ENCODE measurements at regions not wholly inside any gene's neighbourhood (a gene's known extent, or its start where the extent isn't known, plus 50 kb on each side); places are given as distances from the start of the nearest gene placed in this dataset.

- H3K36me3 Mint-ChIP-seq (ENCODE audit: low read depth), result no peaks in the 10 kb centered on the region
- H3K9me3 ChIP-seq (ENCODE audit: control insufficient read depth, low read length, poor library complexity, severe bottlenecking), result no peaks in the 10 kb centered on the region
- no peak overlapping the region for H3K4me3 Mint-ChIP-seq
- DNase-seq, result no peak
- H3K4me1 Mint-ChIP-seq, result peaks cover 2% of the 10 kb centered on the region
- peaks cover 4% of the 10 kb centered on the region for H3K27me3 Mint-ChIP-seq
- no peak for ATAC-seq
- no peak overlapping the region for H3K27ac Mint-ChIP-seq
These were observed 556.3 kb downstream of the LTN1 start for GRCh38 chr21:28436286-28436932.

- no peaks in the 10 kb centered on the region for H3K4me1 Mint-ChIP-seq
- H3K4me3 Mint-ChIP-seq, result no peak overlapping the region
- no peak for DNase-seq
- no peaks in the 10 kb centered on the region for H3K27me3 Mint-ChIP-seq
- no peaks in the 10 kb centered on the region for H3K36me3 Mint-ChIP-seq (ENCODE audit: low read depth)
- no peak overlapping the region for H3K27ac Mint-ChIP-seq
- no peaks in the 10 kb centered on the region for H3K9me3 ChIP-seq (ENCODE audit: control insufficient read depth, low read length, poor library complexity, severe bottlenecking)
- no peak for ATAC-seq
These were observed 561.0 kb downstream of the LTN1 start for GRCh38 chr21:28431527-28432200.

- H3K9me3 ChIP-seq (ENCODE audit: control insufficient read depth, low read length, poor library complexity, severe bottlenecking), result no peaks in the 10 kb centered on the region
- no peaks in the 10 kb centered on the region for H3K4me1 Mint-ChIP-seq
- ATAC-seq (no peak), DNase-seq (no peak)
- H3K27ac Mint-ChIP-seq, result no peak overlapping the region
- H3K4me3 Mint-ChIP-seq, result no peak overlapping the region
- no peaks in the 10 kb centered on the region for H3K36me3 Mint-ChIP-seq (ENCODE audit: low read depth)
- H3K27me3 Mint-ChIP-seq, result no peaks in the 10 kb centered on the region
These were observed 561.7 kb downstream of the LTN1 start for GRCh38 chr21:28431022-28431421.

- no peaks in the 10 kb centered on the region for H3K9me3 ChIP-seq (ENCODE audit: control insufficient read depth, low read length, poor library complexity, severe bottlenecking)
- ATAC-seq, result no peak
- no peaks in the 10 kb centered on the region for H3K4me1 Mint-ChIP-seq
- H3K4me3 Mint-ChIP-seq, result no peak overlapping the region
- no peak overlapping the region for H3K27ac Mint-ChIP-seq
- no peak for DNase-seq
- no peaks in the 10 kb centered on the region for H3K27me3 Mint-ChIP-seq
- no peaks in the 10 kb centered on the region for H3K36me3 Mint-ChIP-seq (ENCODE audit: low read depth)
These were observed 563.5 kb downstream of the LTN1 start for GRCh38 chr21:28429161-28429560.

DNA sequence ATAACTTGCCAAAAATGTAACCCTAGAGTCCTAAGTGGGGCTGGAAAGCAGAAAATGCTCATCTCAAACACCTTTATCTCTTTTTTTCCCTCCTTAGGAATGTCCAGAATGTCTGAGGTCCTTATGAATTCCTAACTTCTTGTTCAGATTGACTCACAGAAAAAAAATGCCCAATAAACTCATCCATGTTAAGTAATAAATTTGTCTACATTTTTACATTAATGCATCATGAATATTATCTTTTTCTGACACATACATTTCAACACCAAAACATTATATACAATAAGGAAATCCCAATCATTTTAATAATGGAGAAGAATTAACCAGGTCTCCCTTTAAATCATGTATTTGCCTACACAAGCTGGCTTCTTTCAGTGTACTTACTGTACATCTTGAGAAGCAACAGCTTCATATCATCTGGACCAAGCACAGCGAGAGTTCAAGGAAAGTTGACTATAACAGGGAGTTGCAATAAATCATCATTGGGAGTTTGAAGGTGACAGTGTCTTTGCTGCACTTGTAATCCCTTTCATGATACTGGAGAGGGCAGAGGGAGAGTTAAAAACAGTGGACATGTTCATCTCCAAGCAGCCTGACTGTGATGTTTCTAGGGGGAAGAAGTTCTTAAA lies 565.2 kb downstream of the LTN1 start:
- H3K36me3 Mint-ChIP-seq (ENCODE audit: low read depth), result peaks cover 3% of the 10 kb centered on the region
- no peaks in the 10 kb centered on the region for H3K4me1 Mint-ChIP-seq
- no peak overlapping the region for H3K4me3 Mint-ChIP-seq
- no peak overlapping the region for H3K27ac Mint-ChIP-seq
- ATAC-seq (no peak), DNase-seq (no peak)
- H3K27me3 Mint-ChIP-seq, result no peaks in the 10 kb centered on the region
- no peaks in the 10 kb centered on the region for H3K9me3 ChIP-seq (ENCODE audit: control insufficient read depth, low read length, poor library complexity, severe bottlenecking)

DNA sequence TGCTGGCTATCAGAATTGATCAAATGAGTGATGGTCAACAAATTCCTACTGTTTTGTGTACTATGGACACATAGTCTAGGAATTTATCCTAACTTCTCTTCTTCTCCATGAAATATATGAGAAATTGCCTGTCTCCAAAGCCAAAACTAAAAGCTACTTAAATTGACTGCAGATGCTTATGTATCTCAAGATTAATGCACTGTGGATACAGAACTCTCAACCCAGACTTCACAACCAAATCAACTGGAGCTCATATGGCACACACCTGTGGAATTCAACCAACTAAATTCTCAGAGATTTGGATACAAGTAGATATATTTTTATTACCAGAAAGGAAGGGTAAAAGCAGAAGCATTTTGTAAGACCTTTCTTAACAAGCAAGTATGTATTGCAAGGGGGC lies 566.1 kb downstream of the LTN1 start:
- Mint-ChIP-seq H3K4me3 (no peak overlapping the region), H3K36me3 (ENCODE audit: low read depth) (peaks cover 3% of the 10 kb centered on the region)
- ATAC-seq, result no peak

DNA sequence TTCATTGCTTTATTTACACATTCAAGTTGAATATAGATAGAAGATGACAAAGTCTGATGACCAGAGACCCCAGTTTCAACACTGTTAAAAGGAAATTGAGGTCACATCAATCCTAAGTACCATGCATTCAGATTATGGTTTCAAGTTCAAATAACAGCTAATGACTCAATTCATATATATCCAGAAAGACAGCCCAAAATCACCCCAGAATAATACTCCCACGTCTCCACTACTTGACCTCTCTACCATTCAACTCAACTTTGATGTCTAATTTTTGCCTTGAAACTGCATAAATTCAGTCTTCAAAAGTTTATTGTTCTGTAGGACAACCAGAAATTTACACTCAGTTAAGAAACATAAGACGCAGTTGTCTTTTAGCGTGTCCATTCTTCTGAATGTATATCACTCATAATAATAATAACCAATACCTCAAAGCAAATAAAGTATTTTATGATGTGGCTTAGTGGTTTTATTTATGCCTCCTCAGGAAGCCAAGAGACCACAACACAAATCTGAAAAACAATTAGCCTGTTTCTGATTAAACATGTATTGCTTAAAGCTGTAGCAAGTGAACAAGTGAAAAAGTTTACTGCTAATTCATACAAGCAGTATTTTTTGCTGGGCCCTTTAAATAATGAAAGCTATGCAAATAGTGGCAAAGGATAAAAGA lies 569.0 kb downstream of the LTN1 start:
- H3K9me3 ChIP-seq (ENCODE audit: control insufficient read depth, low read length, poor library complexity, severe bottlenecking), result no peaks in the 10 kb centered on the region
- Mint-ChIP-seq H3K27me3 (no peaks in the 10 kb centered on the region), H3K27ac (no peak overlapping the region), H3K4me3 (no peak overlapping the region), H3K4me1 (no peaks in the 10 kb centered on the region), H3K36me3 (ENCODE audit: low read depth) (peaks cover 3% of the 10 kb centered on the region)
- DNase-seq (no peak), ATAC-seq (no peak)

More for the DNA sequence above, 566.1 kb downstream of the LTN1 start:
- H3K27me3 Mint-ChIP-seq, result no peaks in the 10 kb centered on the region
- no peaks in the 10 kb centered on the region for H3K4me1 Mint-ChIP-seq
- no peak overlapping the region for H3K27ac Mint-ChIP-seq
- no peak for DNase-seq
- no peaks in the 10 kb centered on the region for H3K9me3 ChIP-seq (ENCODE audit: control insufficient read depth, low read length, poor library complexity, severe bottlenecking)

DNA sequence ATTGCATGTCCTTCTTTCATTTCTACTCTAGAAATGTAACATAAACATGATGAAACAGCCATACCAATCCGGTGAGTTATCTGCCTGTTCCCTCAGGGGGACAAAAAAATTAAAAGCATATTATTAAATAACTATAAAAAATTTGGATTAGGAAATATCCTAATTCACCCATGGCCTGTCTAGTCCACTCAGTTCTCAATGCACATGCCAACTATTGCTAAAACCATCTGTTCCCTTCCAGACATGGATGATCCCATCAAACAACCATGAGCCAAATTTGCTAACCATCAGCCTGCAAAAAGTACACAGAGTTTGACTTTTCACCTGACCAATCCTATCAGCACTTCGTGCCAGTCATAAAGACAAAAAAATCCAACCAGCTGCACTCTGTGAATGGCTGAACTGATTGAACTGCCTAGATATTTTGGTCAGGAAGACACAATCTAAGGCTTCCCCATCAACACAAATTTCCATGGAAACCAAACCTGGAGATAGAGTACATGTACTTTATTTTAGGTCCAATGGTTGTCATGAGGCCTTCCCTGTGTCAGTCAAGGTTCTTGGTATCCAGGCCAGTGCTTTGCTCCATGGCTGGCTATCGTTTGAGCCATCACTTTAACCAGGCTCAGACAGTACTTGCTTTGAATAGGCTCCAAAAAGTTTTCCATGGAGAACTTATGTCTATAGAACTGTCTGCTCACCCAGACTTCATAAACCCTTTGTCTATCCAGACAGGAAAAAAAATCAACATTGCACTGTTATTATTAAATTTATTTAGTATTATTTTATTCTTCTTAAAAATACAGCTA lies 570.8 kb downstream of the LTN1 start:
- H3K4me3 Mint-ChIP-seq, result no peak overlapping the region
- H3K36me3 Mint-ChIP-seq (ENCODE audit: low read depth), result peaks cover 3% of the 10 kb centered on the region
- no peaks in the 10 kb centered on the region for H3K4me1 Mint-ChIP-seq
- no peaks in the 10 kb centered on the region for H3K27me3 Mint-ChIP-seq
- ATAC-seq (no peak), DNase-seq (no peak)
- no peaks in the 10 kb centered on the region for H3K9me3 ChIP-seq (ENCODE audit: control insufficient read depth, low read length, poor library complexity, severe bottlenecking)
- no peak overlapping the region for H3K27ac Mint-ChIP-seq

DNA sequence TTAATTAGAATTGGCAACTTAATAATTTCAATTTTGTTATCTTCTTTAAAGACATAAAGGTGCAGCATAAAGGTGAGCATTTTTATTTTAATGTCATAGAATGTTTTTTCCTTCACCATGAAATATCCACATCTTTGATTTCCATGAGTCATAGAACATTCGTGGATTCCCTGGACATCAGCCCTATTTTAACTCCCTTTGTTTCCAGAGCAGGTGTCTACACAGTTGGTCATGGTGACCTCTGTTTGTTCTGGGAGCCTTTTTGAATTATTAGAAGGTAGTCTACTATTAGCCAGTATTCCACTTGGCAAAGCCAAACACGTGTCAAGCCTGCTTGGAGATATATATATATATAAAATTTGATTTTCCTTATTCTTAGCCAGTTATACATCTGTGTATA lies 572.9 kb downstream of the LTN1 start:
- H3K9me3 ChIP-seq (ENCODE audit: control insufficient read depth, low read length, poor library complexity, severe bottlenecking), result no peaks in the 10 kb centered on the region
- no peak overlapping the region for H3K27ac Mint-ChIP-seq
- H3K4me1 Mint-ChIP-seq, result no peaks in the 10 kb centered on the region
- ATAC-seq (no peak), DNase-seq (no peak)
- H3K36me3 Mint-ChIP-seq (ENCODE audit: low read depth), result peaks cover 3% of the 10 kb centered on the region
- no peak overlapping the region for H3K4me3 Mint-ChIP-seq
- H3K27me3 Mint-ChIP-seq, result no peaks in the 10 kb centered on the region

DNA sequence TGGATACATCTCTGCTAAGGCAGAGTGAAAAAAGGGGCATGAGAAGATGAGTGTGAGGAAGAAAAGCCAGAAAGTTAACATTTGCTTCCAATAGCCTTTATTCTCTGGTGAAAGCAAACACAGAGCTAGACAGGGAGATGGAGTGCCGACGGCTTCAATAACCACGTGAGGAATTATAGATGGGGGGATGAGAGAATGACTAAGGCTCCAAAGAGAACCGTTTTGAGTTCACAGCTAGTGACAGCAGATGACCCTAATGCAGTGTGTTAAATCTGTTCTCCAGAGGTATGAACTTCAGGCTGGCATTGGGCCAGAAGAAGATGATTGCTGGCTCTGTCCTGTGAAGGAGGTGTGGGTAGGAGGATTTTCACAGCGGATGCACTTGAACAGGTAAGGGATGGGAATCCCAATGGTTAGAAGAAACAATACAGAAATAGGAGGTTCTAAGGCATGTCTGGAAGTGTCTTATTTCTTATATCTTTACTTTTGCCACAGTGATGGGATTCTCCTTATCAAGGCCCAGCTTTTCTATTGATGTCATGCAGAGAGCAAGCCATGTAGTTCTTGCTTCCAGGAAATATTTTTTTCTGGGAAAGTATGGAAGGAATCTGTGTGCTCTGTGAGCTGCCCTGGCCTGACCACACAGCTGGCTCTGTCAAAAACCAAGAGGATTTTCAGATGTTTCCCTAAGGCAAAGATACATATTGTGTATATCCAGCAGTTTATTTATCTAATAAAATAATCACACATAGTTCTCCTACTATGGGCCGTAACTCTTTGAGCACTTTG lies 573.8 kb downstream of the LTN1 start:
- Mint-ChIP-seq H3K27ac (no peak overlapping the region), H3K27me3 (no peaks in the 10 kb centered on the region), H3K4me3 (no peak overlapping the region), H3K4me1 (no peaks in the 10 kb centered on the region), H3K36me3 (ENCODE audit: low read depth) (peaks cover 3% of the 10 kb centered on the region)
- ATAC-seq (no peak), DNase-seq (no peak)
- no peaks in the 10 kb centered on the region for H3K9me3 ChIP-seq (ENCODE audit: control insufficient read depth, low read length, poor library complexity, severe bottlenecking)

GRCh38 chr21:28410256-28410655 lies 582.4 kb downstream of the LTN1 start:
- H3K4me3 Mint-ChIP-seq, result no peak overlapping the region
- H3K27ac Mint-ChIP-seq, result no peak overlapping the region
- no peaks in the 10 kb centered on the region for H3K36me3 Mint-ChIP-seq (ENCODE audit: low read depth)
- H3K9me3 ChIP-seq (ENCODE audit: control insufficient read depth, low read length, poor library complexity, severe bottlenecking), result peaks cover 2% of the 10 kb centered on the region
- DNase-seq, result no peak
- H3K4me1 Mint-ChIP-seq, result no peaks in the 10 kb centered on the region
- no peak for ATAC-seq
- H3K27me3 Mint-ChIP-seq, result no peaks in the 10 kb centered on the region

- no peak for ATAC-seq
- H3K36me3 Mint-ChIP-seq (ENCODE audit: low read depth), result no peaks in the 10 kb centered on the region
- no peaks in the 10 kb centered on the region for H3K4me1 Mint-ChIP-seq
- no peaks in the 10 kb centered on the region for H3K27me3 Mint-ChIP-seq
- no peak overlapping the region for H3K27ac Mint-ChIP-seq
- H3K4me3 Mint-ChIP-seq, result no peak overlapping the region
- no peaks in the 10 kb centered on the region for H3K9me3 ChIP-seq (ENCODE audit: control insufficient read depth, low read length, poor library complexity, severe bottlenecking)
- DNase-seq, result no peak
These were observed 590.1 kb downstream of the LTN1 start for GRCh38 chr21:28402616-28402989.
